ENCODE measurements at regions not wholly inside any gene's neighbourhood (a gene's known extent, or its start where the extent isn't known, plus 50 kb on each side); places are given as distances from the start of the nearest gene placed in this dataset.

GRCh38 chr3:176562331-176562730, 635.0 kb downstream of the TBL1XR1 start:
- intact Hi-C loops (cut with micrococcal nuclease) = no loop called here
- H3K4me1 ChIP-seq (ENCODE audit: control insufficient read depth in 1 of 2, insufficient read depth in 2 of 2, low read length in 2 of 2) = no peaks in the 10 kb centered on the region
- H3K36me3 Mint-ChIP-seq = no peaks in the 10 kb centered on the region
- no peak overlapping the region for H2AFZ ChIP-seq (ENCODE audit: insufficient read depth, low read depth, low read length, poor library complexity, severe bottlenecking)
- no peaks in the 10 kb centered on the region for H3K36me3 ChIP-seq (replicated peaks in 1 of 2; ENCODE audit: control insufficient read depth in 1 of 2, insufficient read depth in 2 of 2, low read length in 2 of 2)
- no peaks in the 10 kb centered on the region for H3K79me2 ChIP-seq (ENCODE audit: insufficient read depth, low read length)
- no peak overlapping the region for H3K4me3 Mint-ChIP-seq
- WGBS (ENCODE audit: insufficient coverage) = 100% methylated on average over 1 of the region's 1 CpG
- H3K9me3 Mint-ChIP-seq = peaks cover 0 to 22% (median 9%) of the 10 kb centered on the region in 7 donors
- no peaks in the 10 kb centered on the region for H3K4me1 Mint-ChIP-seq
- no peak overlapping the region for H3K9ac ChIP-seq (ENCODE audit: insufficient read depth, low read length, poor library complexity, severe bottlenecking)
- H3K9me3 ChIP-seq (replicated peaks in 1 of 2; ENCODE audit: control insufficient read depth in 1 of 2, insufficient read depth in 1 of 2, low read length in 2 of 2) = peaks cover 0 to 13% of the 10 kb centered on the region in 2 donors
- no peaks in the 10 kb centered on the region for H3K27me3 Mint-ChIP-seq (ENCODE audit: low read depth in 3 of 3)
- no peaks in the 10 kb centered on the region for H4K20me1 ChIP-seq (ENCODE audit: insufficient read depth, low read length)
- no peak for DNase-seq
- H3K27me3 ChIP-seq (ENCODE audit: control insufficient read depth in 2 of 2, insufficient read depth in 2 of 2, low read length in 2 of 2) = no peaks in the 10 kb centered on the region
- H3K27ac Mint-ChIP-seq = no peak overlapping the region
- H3K4me3 ChIP-seq (replicated peaks in 1 of 3; ENCODE audit: low read depth in 2 of 3, low read length in 3 of 3) = no peak overlapping the region
- no peak overlapping the region for H3K27ac ChIP-seq (ENCODE audit: low read depth in 1 of 2, low read length in 2 of 2)
- no peak for TF ChIP-seq CTCF (IDR thresholded peaks at IDR 0.05)
- no peak overlapping the region for H3K4me2 ChIP-seq (replicated peaks; ENCODE audit: extremely low read depth, low read length, poor library complexity, severe bottlenecking)

GRCh38 chr3:176561826-176562225, 635.5 kb downstream of the TBL1XR1 start:
- 63% methylated on average over 2 of the region's 3 CpGs for WGBS (ENCODE audit: insufficient coverage)
- Histone ChIP-seq H3K9ac (ENCODE audit: insufficient read depth, low read length, poor library complexity, severe bottlenecking) (no peak overlapping the region), H3K27ac (ENCODE audit: low read depth in 1 of 2, low read length in 2 of 2) (no peak overlapping the region), H3K4me3 (replicated peaks in 1 of 3; ENCODE audit: low read depth in 2 of 3, low read length in 3 of 3) (no peak overlapping the region), H3K4me2 (replicated peaks; ENCODE audit: extremely low read depth, low read length, poor library complexity, severe bottlenecking) (no peak overlapping the region), H3K79me2 (ENCODE audit: insufficient read depth, low read length) (no peaks in the 10 kb centered on the region), H3K9me3 (replicated peaks in 1 of 2; ENCODE audit: control insufficient read depth in 1 of 2, insufficient read depth in 1 of 2, low read length in 2 of 2) (peaks cover 0 to 13% of the 10 kb centered on the region in 2 donors), H2AFZ (ENCODE audit: insufficient read depth, low read depth, low read length, poor library complexity, severe bottlenecking) (no peak overlapping the region), H3K4me1 (ENCODE audit: control insufficient read depth in 1 of 2, insufficient read depth in 2 of 2, low read length in 2 of 2) (no peaks in the 10 kb centered on the region), H4K20me1 (ENCODE audit: insufficient read depth, low read length) (no peaks in the 10 kb centered on the region), H3K36me3 (replicated peaks in 1 of 2; ENCODE audit: control insufficient read depth in 1 of 2, insufficient read depth in 2 of 2, low read length in 2 of 2) (no peaks in the 10 kb centered on the region), H3K27me3 (ENCODE audit: control insufficient read depth in 2 of 2, insufficient read depth in 2 of 2, low read length in 2 of 2) (no peaks in the 10 kb centered on the region)
- peaks cover 0 to 22% (median 9%) of the 10 kb centered on the region in 7 donors for H3K9me3 Mint-ChIP-seq
- no peak for DNase-seq
- no peak for TF ChIP-seq CTCF (IDR thresholded peaks at IDR 0.05)
- no peaks in the 10 kb centered on the region for H3K27me3 Mint-ChIP-seq (ENCODE audit: low read depth in 3 of 3)
- intact Hi-C loops (cut with micrococcal nuclease) = no loop called here
- no peak overlapping the region for H3K4me3 Mint-ChIP-seq
- H3K36me3 Mint-ChIP-seq = no peaks in the 10 kb centered on the region
- no peak overlapping the region for H3K27ac Mint-ChIP-seq
- H3K4me1 Mint-ChIP-seq = no peaks in the 10 kb centered on the region
